HG02571 (cell line): ENCODE measurements at regions not wholly inside any gene's neighbourhood (a gene's known extent, or its start where the extent isn't known, plus 50 kb on each side); places are given as distances from the start of the nearest gene placed in this dataset.

Experiments
- ATAC-seq: cut with Tn5 transposase; IDR thresholded peaks from one replicate; pipeline ENCODE4 v1.9.1; 2021; ENCODE audit warnings: mild to moderate bottlenecking, moderate library complexity; ENCODE audit not compliant: unreplicated experiment

GRCh38 chr9:119544492-119544891, 175.3 kb upstream of the BRINP1 start:
- no peak for ATAC-seq

- no peak for ATAC-seq
Measured at GRCh38 chr9:119537138-119537537, 167.9 kb upstream of the BRINP1 start.

- no peak for ATAC-seq
Measured at GRCh38 chr9:119533504-119533903, 164.3 kb upstream of the BRINP1 start.

GRCh38 chr9:119526698-119527097, 157.5 kb upstream of the BRINP1 start:
- no peak for ATAC-seq

GRCh38 chr9:119523508-119523907, 154.3 kb upstream of the BRINP1 start:
- no peak for ATAC-seq

GRCh38 chr9:119522381-119522780, 153.1 kb upstream of the BRINP1 start:
- ATAC-seq: no peak

GRCh38 chr9:119509291-119509905, 140.2 kb upstream of the BRINP1 start:
- ATAC-seq: no peak

- ATAC-seq: no peak
Measured at GRCh38 chr9:119501374-119501773, 132.1 kb upstream of the BRINP1 start.

- ATAC-seq: no peak
Measured at GRCh38 chr9:119500072-119500771, 131.0 kb upstream of the BRINP1 start.

GRCh38 chr9:119487118-119487827, 118.0 kb upstream of the BRINP1 start:
- no peak for ATAC-seq

GRCh38 chr9:119483153-119483552, 113.9 kb upstream of the BRINP1 start:
- ATAC-seq: no peak

GRCh38 chr9:119477197-119477596, 108.0 kb upstream of the BRINP1 start:
- no peak for ATAC-seq

GRCh38 chr9:119458068-119458467, 88.8 kb upstream of the BRINP1 start:
- no peak for ATAC-seq

- no peak for ATAC-seq
Measured at GRCh38 chr9:119453980-119454379, 84.7 kb upstream of the BRINP1 start.

GRCh38 chr9:119453490-119453911, 84.3 kb upstream of the BRINP1 start:
- ATAC-seq: no peak

GRCh38 chr9:119451426-119451825, 82.2 kb upstream of the BRINP1 start:
- no peak for ATAC-seq

GRCh38 chr9:119443179-119443578, 73.9 kb upstream of the BRINP1 start:
- ATAC-seq: no peak

GRCh38 chr9:119441832-119442231, 72.6 kb upstream of the BRINP1 start:
- no peak for ATAC-seq

GRCh38 chr9:119441338-119441737, 72.1 kb upstream of the BRINP1 start:
- no peak for ATAC-seq

GRCh38 chr9:119436261-119436660, 67.0 kb upstream of the BRINP1 start:
- ATAC-seq: no peak

- ATAC-seq: no peak
Measured at GRCh38 chr9:119435076-119435475, 65.8 kb upstream of the BRINP1 start.

GRCh38 chr9:119432428-119432827, 63.2 kb upstream of the BRINP1 start:
- ATAC-seq: no peak
